Breast epithelium (tissue), 3 donors: ENCODE measurements at regions not wholly inside any gene's neighbourhood (a gene's known extent, or its start where the extent isn't known, plus 50 kb on each side); places are given as distances from the start of the nearest gene placed in this dataset.

Source experiments
- POLR2A ChIP-seq: fragments of 450-650 bp; IDR thresholded peaks from one replicate; pipeline ENCODE4 v1.6.1; 2016; ENCODE audit warnings: antibody characterized with exemption, mild to moderate bottlenecking, moderate library complexity
- POLR2AphosphoS5 ChIP-seq, 3 donors: sonication (generic); formaldehyde crosslinking; IDR thresholded peaks; one replicate each; pipeline ENCODE4 v1.6.1; 2017; ENCODE audit warnings: antibody characterized with exemption in 3 of 3
- TF ChIP-seq, protein P1 (sequence below), 3 donors: fragments of 450-650 bp; IDR thresholded peaks; one replicate each; pipeline ENCODE4 v1.5.1; 2016 to 2017; ENCODE audit warnings: antibody characterized with exemption in 3 of 3, mild to moderate bottlenecking in 3 of 3, moderate library complexity in 3 of 3

DNA sequence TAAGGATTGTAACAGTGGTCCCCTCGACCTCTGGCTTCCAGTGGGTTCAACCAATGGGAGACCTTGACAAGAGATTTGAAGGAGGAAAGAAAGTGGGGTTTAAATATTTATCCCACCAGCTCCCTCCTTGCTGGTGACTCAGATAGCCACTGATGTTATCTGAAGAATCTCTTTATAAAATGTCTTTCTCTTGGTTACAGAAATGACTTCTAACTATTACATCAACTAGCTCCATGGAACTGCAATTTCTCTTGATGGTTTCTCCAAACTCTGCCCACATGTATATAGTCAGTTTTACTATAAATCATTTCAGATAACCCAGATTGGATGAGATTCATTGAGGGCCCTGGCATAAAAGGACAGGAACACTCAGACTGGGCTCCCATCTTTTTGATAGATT is 920.2 kb upstream of the SOX9 start:
- TF ChIP-seq POLR2AphosphoS5 (IDR thresholded peaks at IDR 0.05) = no peak
- TF ChIP-seq, protein P1, sequence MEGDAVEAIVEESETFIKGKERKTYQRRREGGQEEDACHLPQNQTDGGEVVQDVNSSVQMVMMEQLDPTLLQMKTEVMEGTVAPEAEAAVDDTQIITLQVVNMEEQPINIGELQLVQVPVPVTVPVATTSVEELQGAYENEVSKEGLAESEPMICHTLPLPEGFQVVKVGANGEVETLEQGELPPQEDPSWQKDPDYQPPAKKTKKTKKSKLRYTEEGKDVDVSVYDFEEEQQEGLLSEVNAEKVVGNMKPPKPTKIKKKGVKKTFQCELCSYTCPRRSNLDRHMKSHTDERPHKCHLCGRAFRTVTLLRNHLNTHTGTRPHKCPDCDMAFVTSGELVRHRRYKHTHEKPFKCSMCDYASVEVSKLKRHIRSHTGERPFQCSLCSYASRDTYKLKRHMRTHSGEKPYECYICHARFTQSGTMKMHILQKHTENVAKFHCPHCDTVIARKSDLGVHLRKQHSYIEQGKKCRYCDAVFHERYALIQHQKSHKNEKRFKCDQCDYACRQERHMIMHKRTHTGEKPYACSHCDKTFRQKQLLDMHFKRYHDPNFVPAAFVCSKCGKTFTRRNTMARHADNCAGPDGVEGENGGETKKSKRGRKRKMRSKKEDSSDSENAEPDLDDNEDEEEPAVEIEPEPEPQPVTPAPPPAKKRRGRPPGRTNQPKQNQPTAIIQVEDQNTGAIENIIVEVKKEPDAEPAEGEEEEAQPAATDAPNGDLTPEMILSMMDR (IDR thresholded peaks at IDR 0.05) = no peak
- no peak for TF ChIP-seq POLR2A
